Testis (tissue), 2 donors: ENCODE measurements at regions not wholly inside any gene's neighbourhood (a gene's known extent, or its start where the extent isn't known, plus 50 kb on each side); places are given as distances from the start of the nearest gene placed in this dataset.

Source experiments
- DNase-seq: peaks from one replicate; pipeline ENCODE4 v3.0.0-alpha.2; 2019
- H3K27ac ChIP-seq, 2 donors: fragments of 200-600 bp; sonication (generic); one replicate each; pipeline ENCODE4 v1.5.1; 2019
- H3K27me3 ChIP-seq: fragments of 200-600 bp; sonication (generic); one replicate; pipeline ENCODE4 v1.5.1; 2019
- H3K36me3 ChIP-seq: fragments of 200-600 bp; sonication (generic); one replicate; pipeline ENCODE4 v1.5.1; 2017; ENCODE audit warnings: low read depth; ENCODE audit errors: missing control alignments
- H3K4me1 ChIP-seq: fragments of 200-600 bp; sonication (generic); one replicate; pipeline ENCODE4 v1.5.1; 2019
- H3K4me3 ChIP-seq, 2 donors: fragments of 200-600 bp; sonication (generic); one replicate each; pipeline ENCODE4 v1.5.1; 2017 to 2019
- H3K9me3 ChIP-seq: fragments of 200-600 bp; sonication (generic); one replicate; pipeline ENCODE4 v1.5.1; 2017
- POLR2A ChIP-seq: fragments of 450-650 bp; IDR thresholded peaks from one replicate; pipeline ENCODE4 v1.6.1; 2017; ENCODE audit warnings: antibody characterized with exemption, mild to moderate bottlenecking, moderate library complexity
- WGBS, 2 donors: methylation state at CpG; one replicate each; pipeline ENCODE4 v1.1.5; 2018; 5-methylcytosine and 5-hydroxymethylcytosine counted together
- intact Hi-C: fragments of 100-400 bp; cut with DNase I; formaldehyde crosslinking; loops from one replicate; pipeline ENCODE4 v1.15.1; 2023; ENCODE audit warnings: low total_unique reads
- TF ChIP-seq, protein P1 (sequence below), 3 experiments: fragments of 450-650 bp in 2 of 3; fragments of 200-600 bp in 1 of 3; sonication (generic) in 1 of 3; IDR thresholded peaks; one replicate each; pipeline ENCODE4 v1.5.1; 2016 to 2019; ENCODE audit warnings: antibody characterized with exemption in 3 of 3, mild to moderate bottlenecking in 2 of 3, moderate library complexity in 1 of 3

DNA sequence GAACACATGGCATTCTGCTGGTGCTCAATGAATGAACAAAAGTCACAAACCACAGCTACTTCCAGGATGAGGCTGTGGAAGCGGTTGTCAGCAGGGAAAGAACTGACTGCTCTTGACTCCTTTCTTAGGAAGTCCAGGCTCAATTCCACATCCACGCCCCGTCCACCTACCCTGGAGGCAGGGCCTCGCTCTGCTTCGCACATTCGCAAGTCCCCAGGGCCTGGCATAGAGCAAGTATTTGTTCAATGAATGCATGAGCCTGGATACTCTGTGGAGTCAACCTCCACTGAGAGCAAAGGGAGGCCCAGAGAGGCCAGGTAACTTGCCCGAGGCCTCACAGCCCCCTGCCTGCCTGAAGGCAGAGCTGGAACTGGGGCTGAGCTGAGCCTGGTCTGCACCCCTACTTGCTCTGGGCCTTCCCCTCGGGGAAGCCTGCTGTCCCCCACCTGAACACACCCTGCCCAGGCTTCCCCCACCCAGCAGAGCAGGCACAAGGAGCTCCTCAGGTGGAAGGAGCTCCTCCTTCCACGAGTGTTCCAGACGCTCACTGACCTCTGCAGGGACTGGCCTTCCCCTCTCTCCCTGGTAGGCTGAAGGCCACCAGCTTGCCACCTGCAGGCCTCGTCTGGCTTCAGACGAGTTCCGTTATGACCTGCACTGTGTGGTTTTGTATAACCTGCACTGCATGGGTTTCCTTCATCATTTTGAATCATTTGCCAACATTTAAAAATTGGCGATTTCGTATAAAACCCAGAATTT is 119.3 kb upstream of the PTPN1 start:
- Histone ChIP-seq H3K4me1 (peaks cover 19% of the 10 kb centered on the region), H3K27ac (no peak overlapping the region), H3K27me3 (no peaks in the 10 kb centered on the region), H3K4me3 (no peak overlapping the region), H3K36me3 (no peaks in the 10 kb centered on the region), H3K9me3 (no peaks in the 10 kb centered on the region)
- peak; percentile 74 for DNase-seq
- 64 to 88% methylated on average over 14 to 15 of the region's 15 CpGs for WGBS, 2 donors
- TF ChIP-seq, protein P1, sequence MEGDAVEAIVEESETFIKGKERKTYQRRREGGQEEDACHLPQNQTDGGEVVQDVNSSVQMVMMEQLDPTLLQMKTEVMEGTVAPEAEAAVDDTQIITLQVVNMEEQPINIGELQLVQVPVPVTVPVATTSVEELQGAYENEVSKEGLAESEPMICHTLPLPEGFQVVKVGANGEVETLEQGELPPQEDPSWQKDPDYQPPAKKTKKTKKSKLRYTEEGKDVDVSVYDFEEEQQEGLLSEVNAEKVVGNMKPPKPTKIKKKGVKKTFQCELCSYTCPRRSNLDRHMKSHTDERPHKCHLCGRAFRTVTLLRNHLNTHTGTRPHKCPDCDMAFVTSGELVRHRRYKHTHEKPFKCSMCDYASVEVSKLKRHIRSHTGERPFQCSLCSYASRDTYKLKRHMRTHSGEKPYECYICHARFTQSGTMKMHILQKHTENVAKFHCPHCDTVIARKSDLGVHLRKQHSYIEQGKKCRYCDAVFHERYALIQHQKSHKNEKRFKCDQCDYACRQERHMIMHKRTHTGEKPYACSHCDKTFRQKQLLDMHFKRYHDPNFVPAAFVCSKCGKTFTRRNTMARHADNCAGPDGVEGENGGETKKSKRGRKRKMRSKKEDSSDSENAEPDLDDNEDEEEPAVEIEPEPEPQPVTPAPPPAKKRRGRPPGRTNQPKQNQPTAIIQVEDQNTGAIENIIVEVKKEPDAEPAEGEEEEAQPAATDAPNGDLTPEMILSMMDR (IDR thresholded peaks at IDR 0.05) = no peak
- TF ChIP-seq POLR2A = no peak
- intact Hi-C loops = no loop called here

DNA sequence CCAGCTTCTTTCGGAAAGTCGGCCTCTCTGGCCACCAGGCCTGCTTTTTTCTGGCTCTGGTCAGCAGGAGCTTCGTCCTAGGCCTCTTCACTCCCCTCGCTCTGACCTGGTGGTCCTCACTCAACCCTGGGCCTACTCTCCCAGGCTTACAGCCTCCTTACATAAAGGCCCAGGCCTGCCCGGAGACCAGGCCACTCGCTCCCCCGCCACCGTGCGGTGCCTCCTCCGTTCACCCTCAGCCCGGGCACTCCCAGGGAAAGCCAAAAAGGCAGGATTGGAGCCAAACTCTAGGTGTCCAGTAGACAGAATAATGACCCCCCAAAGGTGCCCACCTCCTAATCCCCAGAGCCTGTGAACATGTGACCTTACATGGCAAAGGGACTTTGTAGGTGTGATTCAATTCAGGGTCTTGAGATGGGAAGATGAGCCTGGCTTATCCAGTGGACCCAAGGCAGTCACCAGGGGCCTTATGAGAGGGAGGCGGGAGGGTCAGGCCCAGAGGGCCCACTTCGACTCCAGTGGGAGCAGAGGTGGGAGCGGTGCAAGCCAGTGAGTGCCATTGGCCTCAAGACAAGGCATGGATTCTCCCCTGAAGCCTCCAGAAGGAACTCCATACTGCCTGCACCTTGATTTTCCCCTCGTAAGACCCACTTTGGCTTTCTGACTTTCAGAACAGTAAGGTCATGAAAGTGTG is 118.6 kb upstream of the PTPN1 start:
- intact Hi-C loops = no loop called here
- no peaks in the 10 kb centered on the region for H3K27me3 ChIP-seq
- 86 to 96% methylated on average over 7 to 15 of the region's 15 CpGs for WGBS, 2 donors
- H3K27ac ChIP-seq = no peak overlapping the region
- no peaks in the 10 kb centered on the region for H3K36me3 ChIP-seq
- peaks cover 19% of the 10 kb centered on the region for H3K4me1 ChIP-seq
- TF ChIP-seq, protein P1 (IDR thresholded peaks at IDR 0.05) = no peak
- TF ChIP-seq POLR2A = no peak
- H3K9me3 ChIP-seq = no peaks in the 10 kb centered on the region
- DNase-seq = no peak
- H3K4me3 ChIP-seq = no peak overlapping the region

DNA sequence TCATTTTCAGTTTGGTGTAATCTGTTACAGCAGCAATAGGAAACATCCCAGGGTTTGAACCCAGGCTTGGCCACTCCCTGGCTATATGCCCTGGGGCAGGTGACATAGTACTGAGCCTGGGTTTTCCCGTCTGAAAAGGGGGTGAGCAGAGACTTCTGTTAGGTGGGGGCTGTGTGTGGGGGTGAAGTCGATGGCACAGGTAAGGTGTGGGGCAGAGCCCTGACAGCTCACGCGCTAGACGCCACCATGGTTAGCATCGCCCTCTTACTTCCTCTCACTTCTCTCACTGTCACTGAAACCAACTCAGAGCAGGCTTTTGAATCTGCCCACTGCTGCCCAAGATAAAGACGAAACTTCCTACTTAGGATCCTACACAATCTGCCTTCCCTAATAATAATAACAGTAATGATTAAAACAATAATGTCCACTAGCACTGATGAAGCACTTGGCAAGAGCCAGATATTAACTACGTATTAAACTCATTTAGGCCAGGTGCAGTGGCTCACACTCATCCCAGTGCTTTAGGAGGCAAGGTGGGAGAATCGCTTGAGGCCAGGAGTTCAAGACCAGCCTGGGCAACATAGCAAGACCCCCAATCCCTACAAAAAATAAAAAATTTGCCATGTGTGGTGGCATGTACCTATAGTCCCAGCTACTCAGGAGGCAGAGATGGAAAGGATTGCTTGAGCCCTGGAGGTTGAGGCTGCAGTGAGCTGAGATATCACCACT is 117.9 kb upstream of the PTPN1 start:
- Histone ChIP-seq H3K27ac (no peak overlapping the region), H3K9me3 (no peaks in the 10 kb centered on the region)
- WGBS, 2 donors = 87 to 94% methylated on average over 9 of the region's 9 CpGs

DNA sequence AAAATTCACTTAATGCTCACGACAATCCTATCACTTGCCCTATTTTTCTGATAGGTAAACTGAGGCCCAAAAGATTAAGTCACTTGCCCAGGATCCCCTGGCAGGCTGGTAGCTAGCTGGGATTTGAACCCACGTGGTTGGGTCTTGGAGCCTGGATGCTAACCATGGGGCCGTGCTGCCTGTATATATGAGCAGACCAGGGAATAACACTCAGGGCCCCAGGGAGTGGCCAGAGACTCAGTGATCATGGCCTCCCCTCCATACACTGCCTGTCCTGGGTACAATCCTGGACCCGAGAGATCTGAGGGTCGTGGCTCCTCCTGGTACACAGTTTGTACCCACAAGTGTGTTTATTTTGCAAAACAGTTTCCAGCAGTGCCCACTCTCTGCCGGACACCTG is 116.9 kb upstream of the PTPN1 start:
- Histone ChIP-seq H3K27ac (no peak overlapping the region), H3K9me3 (no peaks in the 10 kb centered on the region)

More for the DNA sequence above, 117.9 kb upstream of the PTPN1 start:
- Histone ChIP-seq H3K27me3 (no peaks in the 10 kb centered on the region), H3K4me1 (peaks cover 19% of the 10 kb centered on the region), H3K36me3 (no peaks in the 10 kb centered on the region), H3K4me3 (no peak overlapping the region)
- no peak for DNase-seq
- TF ChIP-seq, protein P1 (IDR thresholded peaks at IDR 0.05) = no peak
- no peak for TF ChIP-seq POLR2A
- intact Hi-C loops = no loop called here

More for the DNA sequence above, 116.9 kb upstream of the PTPN1 start:
- no peak for DNase-seq
- H3K4me1 ChIP-seq = peaks cover 19% of the 10 kb centered on the region
- no peaks in the 10 kb centered on the region for H3K36me3 ChIP-seq
- H3K4me3 ChIP-seq = no peak overlapping the region
- WGBS, 2 donors = 79 to 98% methylated on average over 5 to 6 of the region's 6 CpGs
- TF ChIP-seq, protein P1 (IDR thresholded peaks at IDR 0.05) = no peak
- TF ChIP-seq POLR2A = no peak
- no peaks in the 10 kb centered on the region for H3K27me3 ChIP-seq
- intact Hi-C loops = no loop called here
